Muscle of back (tissue), 3 donors: ENCODE measurements at regions not wholly inside any gene's neighbourhood (a gene's known extent, or its start where the extent isn't known, plus 50 kb on each side); places are given as distances from the start of the nearest gene placed in this dataset.

ENCODE experiments used
- DNase-seq, 3 donors: peaks; one replicate each; pipeline versions ENCODE4 v3.0.0 to v3.0.0-alpha.2; 2013

DNA sequence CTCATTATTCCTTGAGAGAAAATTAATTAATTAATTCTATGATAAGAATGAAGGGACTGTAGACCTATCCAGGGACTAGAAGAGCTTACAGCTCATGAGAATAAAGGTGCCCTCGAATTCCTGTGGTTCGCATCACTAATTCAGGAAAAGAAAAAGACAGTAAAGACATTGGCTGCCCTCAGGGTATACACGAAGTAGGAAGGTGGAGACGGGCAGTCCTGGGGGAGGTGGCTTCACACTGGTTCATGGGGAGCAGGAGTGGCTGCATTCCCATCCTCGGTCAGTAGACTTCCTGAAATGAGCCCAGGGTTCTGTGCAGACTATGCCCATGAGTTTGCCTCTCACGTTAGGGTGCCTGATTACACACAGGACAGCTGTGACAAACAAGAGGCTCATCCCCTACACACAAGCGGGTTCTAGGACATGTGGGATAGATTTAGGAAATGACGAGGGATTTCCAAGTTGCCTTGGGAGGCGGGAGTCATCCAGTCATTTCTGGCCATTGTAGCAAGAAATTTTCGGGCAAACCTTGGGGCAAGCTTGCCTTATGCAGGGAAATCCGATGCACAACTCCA lies 282.2 kb downstream of the CYP26B1 start:
- no peak for DNase-seq

DNA sequence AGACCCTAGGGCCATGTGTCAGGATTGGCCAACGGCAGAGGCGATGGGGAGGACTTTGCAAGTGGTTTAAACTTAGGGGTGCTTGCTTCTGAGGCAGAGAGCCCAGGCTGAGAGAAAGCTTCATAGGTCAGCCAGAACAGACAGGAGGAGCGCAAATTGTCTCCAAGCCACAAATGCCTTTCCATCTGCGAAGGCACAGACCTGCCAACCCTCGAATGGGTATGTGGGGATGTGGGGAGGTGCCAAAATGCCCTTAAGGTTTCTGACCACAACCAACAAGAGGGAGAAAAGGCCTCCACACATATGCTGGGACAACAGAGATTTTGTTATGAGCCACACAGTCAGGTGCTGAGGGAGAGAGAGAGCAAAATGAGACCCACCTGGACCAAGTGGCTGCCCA lies 283.6 kb downstream of the CYP26B1 start:
- DNase-seq: no peak

DNA sequence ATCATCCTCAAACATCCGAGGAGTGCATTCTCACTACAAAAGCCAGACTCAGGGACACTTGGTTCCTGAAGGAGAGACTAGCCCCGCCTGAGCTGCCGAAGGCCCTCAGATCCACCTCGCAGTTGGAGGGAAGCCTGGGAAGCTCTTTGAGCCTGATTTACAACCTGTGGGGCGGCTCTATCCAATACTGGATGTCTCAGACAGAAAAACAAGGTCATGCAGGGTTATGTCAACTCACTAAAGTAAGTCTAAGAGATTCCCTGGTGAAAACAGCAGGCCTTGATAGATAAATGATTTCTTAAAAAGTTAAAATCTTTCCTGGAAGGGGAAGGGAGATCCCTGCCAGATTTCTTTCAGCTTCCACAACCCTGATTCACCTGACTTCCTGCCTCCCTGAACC lies 284.3 kb downstream of the CYP26B1 start:
- DNase-seq: peak in 1 of 3 donors; percentile 50

DNA sequence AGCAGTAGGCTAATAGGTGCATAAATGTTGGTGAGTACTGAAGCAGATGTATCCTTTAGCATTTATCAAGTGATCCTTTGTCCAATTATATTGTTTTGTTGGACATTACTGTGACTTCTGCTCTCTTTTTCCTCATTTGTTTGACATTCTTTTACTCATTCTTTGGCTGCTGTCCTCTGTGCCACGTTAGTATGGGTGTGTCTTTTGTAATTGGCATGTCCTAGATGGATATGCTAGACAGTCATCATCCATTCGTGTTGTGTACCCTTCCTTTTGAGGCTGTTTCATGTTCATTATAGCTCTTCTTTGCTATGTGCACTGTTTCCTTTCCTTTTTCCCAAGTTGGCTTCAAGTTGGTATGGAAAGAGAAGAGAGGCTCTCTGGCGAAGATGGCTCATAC lies 284.7 kb downstream of the CYP26B1 start:
- no peak for DNase-seq

DNA sequence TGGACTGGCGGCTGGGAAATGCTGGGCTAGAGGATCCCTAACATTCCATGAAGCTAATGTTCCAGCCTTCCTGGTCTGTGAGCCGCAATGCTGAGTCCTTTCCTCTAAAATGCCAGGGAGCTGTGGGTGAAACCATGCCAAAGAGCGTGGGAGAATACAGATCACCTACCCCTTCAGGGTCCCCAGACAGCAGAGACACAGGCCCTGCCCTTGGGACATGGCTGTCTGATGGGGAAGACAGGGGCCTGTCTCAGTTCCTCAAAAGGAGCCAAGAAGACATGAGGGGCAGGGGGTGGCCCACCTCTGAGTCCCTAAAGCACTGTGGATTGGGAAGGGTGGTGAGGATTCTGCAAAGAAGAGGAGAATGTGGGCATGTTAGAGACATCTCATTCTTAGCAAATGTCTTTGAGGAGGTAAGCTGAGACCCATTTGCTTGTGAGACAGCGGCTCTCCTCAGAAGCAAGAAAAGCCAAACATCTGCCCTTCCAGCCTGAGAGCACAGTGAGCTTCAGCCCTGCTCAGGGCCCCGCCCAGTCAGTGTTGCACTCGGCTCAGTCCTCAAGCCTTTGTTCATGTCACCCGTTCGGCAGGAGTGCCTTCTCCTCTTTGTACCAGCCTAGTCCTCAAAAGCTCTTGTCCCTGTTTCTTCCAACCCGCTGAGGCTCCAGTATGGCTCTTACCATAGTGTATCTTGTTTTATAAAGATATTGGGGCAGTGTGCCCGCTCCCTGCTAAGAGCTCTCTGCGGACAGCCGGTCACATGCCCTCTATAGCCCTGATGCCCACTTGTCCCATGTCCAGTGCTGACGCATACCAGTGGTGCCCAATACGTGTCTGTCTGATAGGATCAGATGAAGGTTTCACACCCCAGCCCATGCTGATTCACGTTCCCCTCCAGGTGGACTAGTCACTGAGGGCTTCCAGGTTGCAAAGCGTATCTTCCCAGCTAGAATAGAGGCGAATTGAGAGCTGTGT lies 286.2 kb downstream of the CYP26B1 start:
- DNase-seq: no peak

DNA sequence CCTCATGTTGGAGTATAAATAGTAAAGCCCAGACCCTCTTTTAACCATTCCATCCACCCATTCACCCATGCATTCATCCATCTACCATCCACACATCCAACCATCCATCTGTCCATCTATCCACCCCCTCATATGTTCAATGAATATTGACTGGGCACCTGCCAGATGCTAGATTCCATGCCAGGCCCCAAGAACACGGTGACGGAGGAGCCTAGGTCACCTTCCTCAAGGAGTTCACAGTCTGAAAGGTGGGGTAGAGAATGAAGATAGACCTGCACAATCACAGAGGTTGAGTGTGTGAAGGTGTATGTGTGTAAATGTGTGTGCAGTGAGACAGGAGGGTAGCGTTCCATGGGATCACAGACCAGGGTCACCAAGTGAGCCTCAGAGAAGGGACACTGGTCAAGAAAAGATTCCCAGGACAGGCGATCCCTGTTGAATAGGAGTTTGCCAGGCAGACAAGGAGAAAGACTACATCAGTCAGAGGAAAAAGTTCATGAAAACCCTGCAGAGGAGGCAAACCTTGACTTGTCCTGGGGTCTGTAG lies 287.2 kb downstream of the CYP26B1 start:
- no peak for DNase-seq

DNA sequence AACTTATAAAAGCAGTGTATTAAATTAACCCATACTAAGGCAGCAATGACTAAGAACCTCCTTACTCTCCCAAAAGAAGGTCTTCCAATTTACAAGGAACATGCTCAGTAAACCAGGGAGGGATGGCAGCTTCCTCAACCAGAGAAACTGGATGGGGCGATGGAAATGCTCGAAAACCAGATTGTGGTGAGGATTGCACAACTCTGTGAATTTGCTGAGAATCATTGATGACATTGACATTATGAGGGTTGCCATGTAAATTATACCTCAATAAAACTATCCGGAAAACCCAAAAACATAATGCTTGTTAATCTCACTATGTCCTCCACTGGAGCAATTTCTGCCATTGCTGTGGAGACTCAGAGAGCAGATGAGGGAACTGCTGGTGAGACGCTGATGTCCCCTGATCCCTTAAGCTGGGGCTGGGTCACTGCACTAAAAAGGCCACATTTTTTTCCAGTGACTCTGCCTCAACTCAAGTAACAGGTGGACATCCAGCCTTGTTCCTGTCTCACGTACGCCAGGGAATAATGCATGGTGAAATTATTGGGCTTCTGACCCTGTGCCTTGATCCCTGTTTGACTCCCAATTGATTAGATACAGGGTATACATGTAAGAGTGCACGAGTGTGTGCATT lies 288.3 kb downstream of the CYP26B1 start:
- DNase-seq: no peak

DNA sequence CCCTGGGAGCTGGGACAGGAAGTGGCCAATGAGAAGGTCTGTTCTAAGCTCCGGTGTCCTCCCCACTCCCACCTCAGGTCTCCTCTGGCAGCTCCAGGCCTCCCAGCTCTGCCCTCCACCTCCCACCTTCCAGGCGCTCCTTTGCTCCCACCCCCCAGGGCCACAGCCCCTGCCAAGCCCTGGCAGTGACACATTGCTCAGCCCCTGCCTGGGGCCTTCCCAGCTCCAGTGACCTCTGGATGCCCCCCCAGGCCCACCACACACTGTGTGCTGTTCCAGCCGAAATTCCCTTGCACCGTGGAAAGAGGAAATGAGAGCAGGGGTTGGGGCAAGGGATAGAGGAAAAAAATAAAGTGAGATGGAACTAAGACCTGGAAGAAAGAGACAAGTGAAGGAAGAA lies 289.6 kb downstream of the CYP26B1 start:
- peak in 2 of 3 donors; percentile 46 to 70 for DNase-seq

DNA sequence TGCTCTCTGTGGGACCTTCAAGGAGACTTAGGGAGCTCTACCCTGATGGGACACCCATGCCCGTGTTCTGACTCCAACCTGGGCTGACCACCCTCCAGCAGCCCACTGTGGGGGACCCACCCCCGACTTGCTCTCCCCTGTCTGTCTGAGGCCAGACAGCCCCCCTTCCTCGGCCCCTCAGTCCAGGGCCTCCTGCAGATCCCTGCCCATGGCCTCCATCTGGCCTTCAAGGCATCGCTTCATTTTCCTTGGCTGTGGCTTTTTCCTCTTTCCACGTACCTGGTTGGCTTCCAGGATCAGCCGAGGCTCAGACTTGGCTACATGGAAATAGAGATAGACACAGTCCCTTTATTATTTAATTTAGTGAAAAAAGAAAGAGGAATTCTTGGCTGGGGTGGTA lies 290.0 kb downstream of the CYP26B1 start:
- peak in 2 of 3 donors; percentile 54 to 71 for DNase-seq

DNA sequence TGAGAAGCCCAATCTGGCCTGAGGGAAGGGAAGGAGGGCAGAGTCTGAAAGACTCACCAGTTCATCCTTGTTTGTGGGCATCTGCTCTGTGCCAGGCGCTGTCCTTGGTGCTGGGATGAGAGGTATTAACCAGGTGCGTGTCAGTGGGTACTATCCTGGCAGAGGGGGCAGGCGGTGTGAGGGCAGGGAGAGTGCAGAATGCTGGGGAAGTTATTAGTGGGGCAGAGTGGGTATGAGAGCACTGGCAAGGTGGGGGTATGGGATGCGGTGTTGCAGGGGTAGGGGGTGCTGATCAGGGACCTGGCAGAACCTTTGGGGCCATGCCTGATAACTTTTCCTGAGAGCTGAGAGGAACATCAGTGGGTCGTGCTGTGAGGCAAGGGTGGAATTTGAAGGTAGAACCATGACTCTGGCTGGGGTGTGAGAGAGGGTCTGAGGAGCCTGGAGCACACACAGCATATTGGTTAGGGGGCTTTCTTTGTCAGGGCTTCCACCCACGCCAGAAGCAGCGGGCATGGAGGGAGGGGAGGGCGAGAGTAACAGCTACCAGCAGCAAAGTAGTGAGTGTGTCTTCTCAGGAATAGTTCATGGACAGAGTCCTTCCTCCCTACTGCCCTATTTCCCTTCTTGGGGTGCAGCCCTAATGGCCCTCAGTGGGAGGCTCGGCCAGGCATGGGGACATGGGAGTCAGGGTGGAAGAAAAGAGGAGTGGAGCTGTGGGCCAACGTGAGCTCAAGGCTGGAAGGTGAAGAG lies 290.7 kb downstream of the CYP26B1 start:
- DNase-seq: no peak

DNA sequence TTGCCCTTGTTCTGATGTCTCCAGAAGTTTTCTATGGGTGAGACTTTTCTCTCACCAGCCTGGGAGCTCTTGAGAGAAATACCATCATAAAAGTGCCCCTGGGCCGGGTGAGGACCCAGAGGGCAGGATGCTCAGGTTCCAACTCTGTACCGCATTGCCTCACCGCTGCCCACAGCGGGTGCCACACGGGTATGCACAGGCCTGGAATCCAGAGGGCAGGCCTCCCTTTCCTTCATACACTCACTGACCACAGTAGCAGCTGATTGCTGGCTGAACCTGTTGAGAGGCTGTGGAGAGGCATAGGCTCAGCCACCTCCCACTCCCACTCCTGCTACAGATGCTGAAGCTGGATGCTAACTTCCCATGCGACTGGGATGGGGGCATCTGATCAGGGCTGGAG lies 293.8 kb downstream of the CYP26B1 start:
- DNase-seq: no peak

DNA sequence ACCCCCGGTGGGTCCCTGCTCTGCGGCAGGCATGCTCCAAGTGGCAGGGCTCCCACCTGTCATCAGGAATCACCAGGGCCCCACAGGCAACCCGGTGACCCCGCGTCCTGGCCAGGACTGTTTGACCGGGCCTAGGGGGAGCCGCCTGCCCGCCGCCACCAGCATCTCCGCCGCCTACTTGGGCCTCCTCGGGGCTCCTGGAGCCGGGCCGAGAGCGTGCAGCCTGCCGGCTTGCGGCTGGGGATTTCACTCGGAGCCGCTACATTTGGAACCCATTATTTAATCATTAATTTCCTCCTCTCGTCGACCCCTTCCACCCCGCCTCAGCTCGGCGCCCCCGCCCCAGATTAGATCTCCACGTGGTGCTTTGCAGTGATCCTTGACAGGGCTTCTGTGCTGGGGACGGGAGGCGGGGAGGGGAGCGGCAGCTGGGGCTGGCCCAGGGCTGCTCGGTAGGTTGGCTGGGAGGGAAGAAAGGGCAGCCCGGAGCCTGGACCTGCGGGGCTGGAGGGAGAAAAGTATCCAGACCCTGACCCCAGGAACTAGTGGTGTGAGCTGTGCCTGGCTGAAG lies 295.4 kb downstream of the CYP26B1 start:
- peak in 2 of 3 donors; percentile 77 to 88 for DNase-seq

DNA sequence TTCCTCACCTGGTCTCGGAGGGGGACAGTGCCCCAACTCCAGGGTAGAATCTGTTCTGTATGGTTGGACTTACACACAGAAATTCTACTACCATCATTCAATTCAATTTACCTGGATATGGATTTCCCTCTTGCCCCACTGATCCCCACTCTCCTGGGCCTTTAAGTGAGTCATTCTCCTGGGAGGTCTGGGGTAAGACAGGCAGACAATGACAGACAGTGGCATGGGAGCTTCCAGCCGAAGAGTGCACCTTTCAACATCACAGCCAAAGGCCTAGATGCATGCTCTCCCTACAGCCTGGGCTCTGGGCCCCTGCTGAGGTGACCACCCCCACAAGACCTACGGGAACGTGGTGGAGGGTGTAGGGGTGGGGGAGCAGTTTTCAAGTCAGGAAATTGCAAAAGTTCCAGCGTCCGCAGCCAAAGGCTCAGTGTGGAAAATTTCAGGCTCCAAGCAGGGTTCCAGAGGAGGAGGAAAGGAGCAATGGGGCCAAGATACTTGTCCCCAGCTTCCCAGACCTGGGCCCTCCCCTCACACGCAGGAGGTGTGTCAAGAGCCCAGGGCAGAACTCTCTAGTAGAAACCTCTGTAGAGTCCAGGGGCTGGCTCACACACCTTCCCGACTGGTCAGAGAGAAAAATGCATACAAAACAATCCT lies 296.4 kb downstream of the CYP26B1 start:
- peak in 2 of 3 donors; percentile 68 to 79 for DNase-seq

DNA sequence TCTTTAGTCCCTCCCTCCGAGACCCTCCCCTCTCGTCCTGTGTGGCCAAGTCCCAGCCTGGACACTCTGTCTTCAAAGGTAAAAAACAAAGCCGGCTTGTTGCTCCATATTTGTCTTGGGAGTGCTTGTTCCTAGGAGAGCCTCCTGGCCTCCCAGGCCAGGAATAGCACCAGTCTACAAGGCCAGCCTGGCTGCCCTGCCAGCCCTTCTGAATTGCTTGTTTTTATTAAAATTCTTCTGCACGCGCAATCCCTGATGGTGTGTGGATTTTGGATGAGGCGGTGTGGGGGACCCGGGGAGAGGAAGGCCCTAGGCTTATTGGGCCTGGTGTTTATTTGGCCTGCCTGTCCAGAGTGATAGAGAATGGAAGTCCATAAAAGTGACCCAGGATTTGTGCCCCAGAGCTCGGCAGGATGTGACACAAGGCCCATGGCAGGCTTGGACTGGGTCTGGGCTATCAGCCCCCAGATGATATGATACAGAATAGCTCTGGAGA lies 297.3 kb downstream of the CYP26B1 start:
- DNase-seq: no peak

DNA sequence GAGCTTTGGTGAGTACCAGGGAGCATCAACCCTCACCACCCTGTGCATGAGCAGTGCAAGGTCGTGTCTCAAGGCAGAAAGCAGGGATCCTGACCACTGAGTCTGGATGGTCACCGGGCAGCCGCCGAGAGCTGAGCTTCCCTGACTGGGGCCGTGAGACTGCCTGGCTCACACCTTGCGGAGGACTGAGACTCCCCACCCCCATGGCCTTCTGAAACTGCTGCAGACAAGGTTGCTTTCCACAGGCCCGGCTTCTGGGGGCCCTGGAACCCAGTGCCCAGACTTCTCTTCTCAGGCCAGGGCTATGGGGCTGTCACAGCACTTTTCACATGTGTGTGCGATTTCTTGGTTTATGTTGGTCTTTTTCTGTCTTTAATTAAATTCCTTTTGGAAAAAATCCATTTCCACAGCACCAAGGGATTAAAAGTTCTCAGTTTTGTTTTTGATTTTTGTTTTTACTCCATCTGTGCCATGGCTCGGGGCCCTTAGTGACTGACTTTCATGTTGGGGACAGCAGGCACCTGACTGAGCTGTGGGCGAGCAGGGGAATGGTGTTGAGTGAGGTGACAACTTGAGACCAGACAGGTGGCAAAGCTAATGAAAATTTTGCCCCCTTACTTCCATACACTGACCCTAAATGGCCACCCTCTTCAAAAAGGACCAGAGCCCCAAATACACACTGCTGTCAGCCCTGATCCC lies 297.9 kb downstream of the CYP26B1 start:
- DNase-seq: no peak

DNA sequence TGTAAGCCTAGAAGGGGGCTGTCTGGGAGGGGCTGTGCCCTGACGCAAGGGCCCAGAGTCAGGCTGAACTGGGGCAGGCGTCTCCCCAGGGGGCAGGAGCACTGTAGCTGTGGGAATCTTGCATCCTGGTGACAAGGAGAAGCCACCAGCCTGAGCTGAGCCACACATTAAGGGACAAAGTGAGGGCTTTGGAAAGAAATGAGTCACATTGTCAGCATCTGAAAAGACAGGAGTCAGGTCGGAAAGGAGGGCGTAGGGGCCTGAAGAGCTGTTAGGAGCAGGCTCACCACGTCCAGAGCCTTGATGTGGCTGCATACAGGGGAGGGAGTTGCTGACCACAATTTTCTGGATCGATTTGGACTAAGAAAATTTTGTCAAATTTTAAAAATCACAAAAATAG lies 298.6 kb downstream of the CYP26B1 start:
- no peak for DNase-seq

DNA sequence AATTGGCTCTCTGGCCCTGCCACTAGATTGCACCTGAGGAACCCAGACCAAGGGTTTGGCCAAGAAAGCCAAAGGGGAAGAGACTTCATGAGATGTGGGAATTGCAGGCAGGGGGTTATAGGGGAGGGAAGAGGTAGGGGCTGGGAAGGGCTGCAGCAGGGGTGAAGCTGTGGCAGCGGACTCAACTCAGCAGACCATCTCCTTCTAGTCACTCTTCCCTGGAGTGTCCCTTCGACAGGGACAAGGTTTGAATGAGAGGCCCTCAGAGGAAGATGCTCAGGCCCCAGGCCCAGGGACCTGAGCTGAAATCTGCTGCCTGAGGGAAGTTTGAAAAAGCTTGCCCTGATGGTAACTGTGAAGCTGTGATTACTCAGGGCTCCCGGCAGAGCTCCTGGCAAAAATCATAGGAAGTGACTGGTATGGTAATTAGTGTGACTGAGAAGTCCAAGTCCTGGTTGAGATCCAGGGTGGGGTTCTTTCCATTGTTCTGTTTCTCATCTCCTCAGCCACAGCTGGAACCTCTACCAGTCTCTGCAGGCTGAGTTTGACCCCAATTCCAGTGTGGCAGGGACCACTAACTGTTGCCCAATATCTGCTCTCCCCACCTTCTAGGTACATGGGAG lies 300.9 kb downstream of the CYP26B1 start:
- DNase-seq: peak in 1 of 3 donors; percentile 25

DNA sequence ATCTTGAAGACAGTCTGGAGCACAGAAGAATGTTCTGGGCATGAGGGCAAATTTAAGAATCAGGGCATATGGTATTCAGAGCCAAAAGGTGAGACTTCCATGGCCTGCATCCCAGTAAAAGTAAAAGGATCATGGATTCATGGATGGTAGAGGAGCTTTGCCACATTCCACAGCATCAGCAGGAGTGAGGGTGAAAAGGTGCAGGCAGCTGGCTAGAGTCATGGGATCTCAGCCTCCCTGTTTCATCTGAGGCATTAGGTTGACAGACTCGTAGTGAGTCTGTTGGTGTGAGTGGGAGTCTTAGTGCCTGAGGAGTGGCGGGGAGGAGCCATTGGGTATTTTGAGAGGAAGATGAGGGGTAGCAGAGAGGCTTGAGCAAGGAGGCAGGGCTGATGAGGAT lies 301.6 kb downstream of the CYP26B1 start:
- no peak for DNase-seq

DNA sequence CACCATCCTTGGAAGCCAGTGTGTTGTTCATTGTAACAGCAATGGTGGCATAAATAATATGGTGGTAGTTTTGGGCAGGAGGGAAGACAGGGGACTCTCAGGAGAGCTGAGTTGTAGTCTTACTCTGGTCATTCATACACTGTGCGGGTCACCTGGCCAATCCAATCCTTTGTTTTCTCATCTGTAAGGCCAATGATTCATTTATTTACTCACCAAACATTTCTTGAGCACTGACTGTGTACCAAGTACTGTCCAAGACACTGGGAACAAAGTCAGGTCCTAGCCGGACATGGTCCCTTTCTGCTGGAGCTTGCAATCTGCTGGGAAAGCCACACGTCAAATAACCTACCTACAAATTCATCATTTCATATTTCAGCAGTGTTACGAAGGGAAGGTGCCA lies 302.7 kb downstream of the CYP26B1 start:
- DNase-seq: no peak
